ENCODE measurements at regions not wholly inside any gene's neighbourhood (a gene's known extent, or its start where the extent isn't known, plus 50 kb on each side); places are given as distances from the start of the nearest gene placed in this dataset.

GRCh38 chr13:24076636-24077035 is 83.9 kb upstream of the SPATA13 start:
- TF ChIP-seq POLR2A (IDR thresholded peaks at IDR 0.05) (no peak), CTCF (IDR thresholded peaks at IDR 0.05) (no peak)
- H3K4me3 ChIP-seq (ENCODE audit: low read depth, poor library complexity, severe bottlenecking) = no peak overlapping the region
- WGBS, 2 donors = 86% methylated on average over 8 of the region's 8 CpGs
- intact Hi-C loops (cut with DNase I; ENCODE audit: low total_unique reads) = no loop called here
- DNase-seq (ENCODE audit: low spot score in 2 of 2) = no peak

GRCh38 chr13:24080134-24080533 is 80.4 kb upstream of the SPATA13 start:
- no peak for DNase-seq (ENCODE audit: low spot score in 2 of 2)
- H3K4me3 ChIP-seq (ENCODE audit: low read depth, poor library complexity, severe bottlenecking) = no peak overlapping the region
- TF ChIP-seq CTCF (IDR thresholded peaks at IDR 0.05) (no peak), POLR2A (IDR thresholded peaks at IDR 0.05) (no peak)
- intact Hi-C loops (cut with DNase I; ENCODE audit: low total_unique reads) = no loop called here
- 84 to 85% methylated on average over 5 of the region's 5 CpGs for WGBS, 2 donors

- DNase-seq (ENCODE audit: low spot score in 2 of 2) = no peak
- no peak for TF ChIP-seq CTCF (IDR thresholded peaks at IDR 0.05)
- TF ChIP-seq POLR2A (IDR thresholded peaks at IDR 0.05) = no peak
- 89 to 94% methylated on average over 2 of the region's 2 CpGs for WGBS, 2 donors
- intact Hi-C loops (cut with DNase I; ENCODE audit: low total_unique reads) = no loop called here
- no peak overlapping the region for H3K4me3 ChIP-seq (ENCODE audit: low read depth, poor library complexity, severe bottlenecking)
Observed at GRCh38 chr13:24081387-24081786, 79.1 kb upstream of the SPATA13 start.

GRCh38 chr13:24083141-24083540 is 77.4 kb upstream of the SPATA13 start:
- TF ChIP-seq POLR2A (IDR thresholded peaks at IDR 0.05) (no peak), CTCF (IDR thresholded peaks at IDR 0.05) (no peak)
- DNase-seq (ENCODE audit: low spot score in 2 of 2) = no peak
- intact Hi-C loops (cut with DNase I; ENCODE audit: low total_unique reads) = no loop called here
- WGBS, 2 donors = 56 to 78% methylated on average over 5 of the region's 5 CpGs
- H3K4me3 ChIP-seq (ENCODE audit: low read depth, poor library complexity, severe bottlenecking) = no peak overlapping the region

GRCh38 chr13:24083722-24084421 is 76.6 kb upstream of the SPATA13 start:
- TF ChIP-seq POLR2A (IDR thresholded peaks at IDR 0.05) = no peak
- no peak for TF ChIP-seq CTCF (IDR thresholded peaks at IDR 0.05)
- H3K4me3 ChIP-seq (ENCODE audit: low read depth, poor library complexity, severe bottlenecking) = no peak overlapping the region
- WGBS, 2 donors = 46 to 48% methylated on average over 15 of the region's 15 CpGs

GRCh38 chr13:24085662-24086061 is 74.9 kb upstream of the SPATA13 start:
- intact Hi-C loops (cut with DNase I; ENCODE audit: low total_unique reads) = no loop called here
- no peak for DNase-seq (ENCODE audit: low spot score in 2 of 2)
- TF ChIP-seq CTCF (IDR thresholded peaks at IDR 0.05) (no peak), POLR2A (IDR thresholded peaks at IDR 0.05) (no peak)
- 68 to 77% methylated on average over 4 of the region's 4 CpGs for WGBS, 2 donors
- no peak overlapping the region for H3K4me3 ChIP-seq (ENCODE audit: low read depth, poor library complexity, severe bottlenecking)

More at GRCh38 chr13:24083722-24084421, 76.6 kb upstream of the SPATA13 start:
- no peak for DNase-seq (ENCODE audit: low spot score in 2 of 2)
- intact Hi-C loops (cut with DNase I; ENCODE audit: low total_unique reads) = no loop called here
